ENCODE measurements at regions not wholly inside any gene's neighbourhood (a gene's known extent, or its start where the extent isn't known, plus 50 kb on each side); places are given as distances from the start of the nearest gene placed in this dataset.

DNA sequence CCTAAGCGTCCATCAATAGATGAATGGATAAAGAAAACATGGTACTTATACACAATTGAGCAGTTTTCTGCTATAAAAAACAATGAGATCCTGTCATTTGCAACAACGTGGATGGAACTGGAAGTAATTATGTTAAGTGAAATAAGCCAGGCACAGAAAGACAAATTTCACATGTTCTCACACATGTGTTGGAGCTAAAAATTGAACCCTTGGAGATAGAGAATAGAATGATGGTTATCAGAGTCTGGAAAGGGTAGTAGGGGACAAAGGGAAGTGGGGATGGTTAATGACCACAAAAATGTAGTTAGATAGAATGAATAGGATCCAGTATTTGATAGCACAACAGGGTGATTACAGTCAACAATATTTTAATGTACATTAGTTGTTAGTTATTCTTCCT is 1033.5 kb downstream of the HACE1 start:
- TF ChIP-seq, protein P1, sequence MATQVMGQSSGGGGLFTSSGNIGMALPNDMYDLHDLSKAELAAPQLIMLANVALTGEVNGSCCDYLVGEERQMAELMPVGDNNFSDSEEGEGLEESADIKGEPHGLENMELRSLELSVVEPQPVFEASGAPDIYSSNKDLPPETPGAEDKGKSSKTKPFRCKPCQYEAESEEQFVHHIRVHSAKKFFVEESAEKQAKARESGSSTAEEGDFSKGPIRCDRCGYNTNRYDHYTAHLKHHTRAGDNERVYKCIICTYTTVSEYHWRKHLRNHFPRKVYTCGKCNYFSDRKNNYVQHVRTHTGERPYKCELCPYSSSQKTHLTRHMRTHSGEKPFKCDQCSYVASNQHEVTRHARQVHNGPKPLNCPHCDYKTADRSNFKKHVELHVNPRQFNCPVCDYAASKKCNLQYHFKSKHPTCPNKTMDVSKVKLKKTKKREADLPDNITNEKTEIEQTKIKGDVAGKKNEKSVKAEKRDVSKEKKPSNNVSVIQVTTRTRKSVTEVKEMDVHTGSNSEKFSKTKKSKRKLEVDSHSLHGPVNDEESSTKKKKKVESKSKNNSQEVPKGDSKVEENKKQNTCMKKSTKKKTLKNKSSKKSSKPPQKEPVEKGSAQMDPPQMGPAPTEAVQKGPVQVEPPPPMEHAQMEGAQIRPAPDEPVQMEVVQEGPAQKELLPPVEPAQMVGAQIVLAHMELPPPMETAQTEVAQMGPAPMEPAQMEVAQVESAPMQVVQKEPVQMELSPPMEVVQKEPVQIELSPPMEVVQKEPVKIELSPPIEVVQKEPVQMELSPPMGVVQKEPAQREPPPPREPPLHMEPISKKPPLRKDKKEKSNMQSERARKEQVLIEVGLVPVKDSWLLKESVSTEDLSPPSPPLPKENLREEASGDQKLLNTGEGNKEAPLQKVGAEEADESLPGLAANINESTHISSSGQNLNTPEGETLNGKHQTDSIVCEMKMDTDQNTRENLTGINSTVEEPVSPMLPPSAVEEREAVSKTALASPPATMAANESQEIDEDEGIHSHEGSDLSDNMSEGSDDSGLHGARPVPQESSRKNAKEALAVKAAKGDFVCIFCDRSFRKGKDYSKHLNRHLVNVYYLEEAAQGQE (IDR thresholded peaks at IDR 0.05; ENCODE audit: low read depth), result no peak
- TF ChIP-seq TEAD4 (IDR thresholded peaks at IDR 0.05), result no peak
- TF ChIP-seq, protein P2, sequence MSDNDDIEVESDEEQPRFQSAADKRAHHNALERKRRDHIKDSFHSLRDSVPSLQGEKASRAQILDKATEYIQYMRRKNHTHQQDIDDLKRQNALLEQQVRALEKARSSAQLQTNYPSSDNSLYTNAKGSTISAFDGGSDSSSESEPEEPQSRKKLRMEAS (IDR thresholded peaks at IDR 0.05), result no peak
- TF ChIP-seq, protein P3, sequence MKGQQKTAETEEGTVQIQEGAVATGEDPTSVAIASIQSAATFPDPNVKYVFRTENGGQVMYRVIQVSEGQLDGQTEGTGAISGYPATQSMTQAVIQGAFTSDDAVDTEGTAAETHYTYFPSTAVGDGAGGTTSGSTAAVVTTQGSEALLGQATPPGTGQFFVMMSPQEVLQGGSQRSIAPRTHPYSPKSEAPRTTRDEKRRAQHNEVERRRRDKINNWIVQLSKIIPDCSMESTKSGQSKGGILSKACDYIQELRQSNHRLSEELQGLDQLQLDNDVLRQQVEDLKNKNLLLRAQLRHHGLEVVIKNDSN (IDR thresholded peaks at IDR 0.05), result no peak
- no peak for TF ChIP-seq NFIC (IDR thresholded peaks at IDR 0.05)
- TF ChIP-seq EGR1 (IDR thresholded peaks at IDR 0.05), result no peak
- no peak for TF ChIP-seq RAD21 (IDR thresholded peaks at IDR 0.05; ENCODE audit: low read depth)
- TF ChIP-seq TAF1 (IDR thresholded peaks at IDR 0.05; ENCODE audit: low read depth), result no peak
- TF ChIP-seq EP300 (IDR thresholded peaks at IDR 0.05; ENCODE audit: borderline replicate concordance), result no peak
- TF ChIP-seq CEBPB (IDR thresholded peaks at IDR 0.05), result no peak
- no peak for TF ChIP-seq CREB1 (IDR thresholded peaks at IDR 0.05; ENCODE audit: low read depth)
- no peak for TF ChIP-seq ZBTB7A (IDR thresholded peaks at IDR 0.05; ENCODE audit: low read depth)
- TF ChIP-seq TCF12 (IDR thresholded peaks at IDR 0.05; ENCODE audit: low read depth), result no peak

Data from Ishikawa (cell line).